NCI-H460 (cell line): ENCODE measurements at regions not wholly inside any gene's neighbourhood (a gene's known extent, or its start where the extent isn't known, plus 50 kb on each side); places are given as distances from the start of the nearest gene placed in this dataset.
"Not testable (repeated sequence)": the region's sequence is repeated elsewhere in the genome, so short reads cannot be mapped to it uniquely, and the experiment has no call there.

ENCODE experiments used
- DNase-seq: peaks from one replicate; pipeline ENCODE4 v3.0.0-alpha.2; 2016; ENCODE audit warnings: low read depth; ENCODE audit errors: extremely low read depth

- not testable (repeated sequence) for DNase-seq
Observed at GRCh38 chr9:62874213-62874612, 1684.4 kb downstream of the SPATA31A7 start.

- not testable (repeated sequence) for DNase-seq
Observed at GRCh38 chr9:62874745-62875599, 1685.1 kb downstream of the SPATA31A7 start.

- not testable (repeated sequence) for DNase-seq
Observed at GRCh38 chr9:62877552-62877951, 1687.7 kb downstream of the SPATA31A7 start.

GRCh38 chr9:62877987-62878386, 1688.2 kb downstream of the SPATA31A7 start:
- DNase-seq, result not testable (repeated sequence)

GRCh38 chr9:62880453-62880852, 1690.6 kb downstream of the SPATA31A7 start:
- not testable (repeated sequence) for DNase-seq

- DNase-seq, result not testable (repeated sequence)
Observed at GRCh38 chr9:62880971-62881370, 1691.1 kb downstream of the SPATA31A7 start.

- DNase-seq, result not testable (repeated sequence)
Observed at GRCh38 chr9:62881811-62882210, 1692.0 kb downstream of the SPATA31A7 start.

- not testable (repeated sequence) for DNase-seq
Observed at GRCh38 chr9:62882717-62883116, 1692.9 kb downstream of the SPATA31A7 start.

GRCh38 chr9:62896692-62897091, 1706.9 kb downstream of the SPATA31A7 start:
- DNase-seq, result not testable (repeated sequence)

- DNase-seq, result not testable (repeated sequence)
Observed at GRCh38 chr9:62897411-62898225, 1707.8 kb downstream of the SPATA31A7 start.

- DNase-seq, result not testable (repeated sequence)
Observed at GRCh38 chr9:62899666-62900065, 1709.8 kb downstream of the SPATA31A7 start.

- not testable (repeated sequence) for DNase-seq
Observed at GRCh38 chr9:62904061-62904460, 1714.2 kb downstream of the SPATA31A7 start.

GRCh38 chr9:62905722-62906121, 1715.9 kb downstream of the SPATA31A7 start:
- DNase-seq, result not testable (repeated sequence)

- DNase-seq, result not testable (repeated sequence)
Observed at GRCh38 chr9:62907866-62908265, 1718.0 kb downstream of the SPATA31A7 start.

GRCh38 chr9:62908271-62908670, 1718.4 kb downstream of the SPATA31A7 start:
- DNase-seq, result not testable (repeated sequence)

- DNase-seq, result not testable (repeated sequence)
Observed at GRCh38 chr9:62909447-62909846, 1719.6 kb downstream of the SPATA31A7 start.

GRCh38 chr9:62912278-62912677, 1722.4 kb downstream of the SPATA31A7 start:
- DNase-seq, result not testable (repeated sequence)

GRCh38 chr9:62915168-62915567, 1725.3 kb downstream of the SPATA31A7 start:
- not testable (repeated sequence) for DNase-seq

GRCh38 chr9:62915661-62916060, 1725.8 kb downstream of the SPATA31A7 start:
- DNase-seq, result not testable (repeated sequence)

GRCh38 chr9:62918648-62919385, 1729.0 kb downstream of the SPATA31A7 start:
- DNase-seq, result not testable (repeated sequence)

GRCh38 chr9:62931484-62931883, 1741.6 kb downstream of the SPATA31A7 start:
- DNase-seq, result not testable (repeated sequence)
